ENCODE measurements at regions not wholly inside any gene's neighbourhood (a gene's known extent, or its start where the extent isn't known, plus 50 kb on each side); places are given as distances from the start of the nearest gene placed in this dataset.

- Mint-ChIP-seq H3K4me3 (peak overlapping the region; percentile 9), H3K36me3 (ENCODE audit: low read depth) (no peaks in the 10 kb centered on the region), H3K27me3 (ENCODE audit: low read depth) (no peaks in the 10 kb centered on the region), H3K9me3 (peaks cover 5% of the 10 kb centered on the region), H3K4me1 (peaks cover 30% of the 10 kb centered on the region), H3K27ac (ENCODE audit: unreplicated experiment) (peak overlapping the region; percentile 73)
- TF ChIP-seq CTCF (conservative IDR thresholded peaks at IDR 0.05) = no peak
- no peak for DNase-seq (ENCODE audit: low read depth, low spot score)
These were observed 172.6 kb upstream of the RAI14 start for GRCh38 chr5:34483442-34484033.

- no peak overlapping the region for H3K4me3 Mint-ChIP-seq
- DNase-seq (ENCODE audit: low read depth, low spot score) = no peak
- TF ChIP-seq CTCF (conservative IDR thresholded peaks at IDR 0.05) = no peak
- peak overlapping the region; percentile 10 for H3K27ac Mint-ChIP-seq (ENCODE audit: unreplicated experiment)
- H3K36me3 Mint-ChIP-seq (ENCODE audit: low read depth) = no peaks in the 10 kb centered on the region
- peaks cover 30% of the 10 kb centered on the region for H3K4me1 Mint-ChIP-seq
- H3K27me3 Mint-ChIP-seq (ENCODE audit: low read depth) = no peaks in the 10 kb centered on the region
- H3K9me3 Mint-ChIP-seq = peaks cover 5% of the 10 kb centered on the region
These were observed 171.8 kb upstream of the RAI14 start for GRCh38 chr5:34484216-34484920.

GRCh38 chr5:34485768-34486030 lies 170.4 kb upstream of the RAI14 start:
- peaks cover 5% of the 10 kb centered on the region for H3K9me3 Mint-ChIP-seq
- no peak for DNase-seq (ENCODE audit: low read depth, low spot score)
- H3K4me3 Mint-ChIP-seq = no peak overlapping the region
- no peaks in the 10 kb centered on the region for H3K36me3 Mint-ChIP-seq (ENCODE audit: low read depth)
- H3K27me3 Mint-ChIP-seq (ENCODE audit: low read depth) = no peaks in the 10 kb centered on the region
- H3K4me1 Mint-ChIP-seq = peaks cover 30% of the 10 kb centered on the region
- no peak for TF ChIP-seq CTCF (conservative IDR thresholded peaks at IDR 0.05)
- no peak overlapping the region for H3K27ac Mint-ChIP-seq (ENCODE audit: unreplicated experiment)

GRCh38 chr5:34486160-34486848 lies 169.8 kb upstream of the RAI14 start:
- Mint-ChIP-seq H3K4me3 (no peak overlapping the region), H3K4me1 (peaks cover 37% of the 10 kb centered on the region), H3K27me3 (ENCODE audit: low read depth) (no peaks in the 10 kb centered on the region), H3K27ac (ENCODE audit: unreplicated experiment) (no peak overlapping the region), H3K9me3 (peaks cover 5% of the 10 kb centered on the region), H3K36me3 (ENCODE audit: low read depth) (no peaks in the 10 kb centered on the region)
- peak; percentile 95 for TF ChIP-seq CTCF (conservative IDR thresholded peaks at IDR 0.05)
- DNase-seq (ENCODE audit: low read depth, low spot score) = peak; percentile 88

- DNase-seq (ENCODE audit: low read depth, low spot score) = no peak
- no peak overlapping the region for H3K4me3 Mint-ChIP-seq
- no peaks in the 10 kb centered on the region for H3K27me3 Mint-ChIP-seq (ENCODE audit: low read depth)
- no peaks in the 10 kb centered on the region for H3K9me3 Mint-ChIP-seq
- H3K27ac Mint-ChIP-seq (ENCODE audit: unreplicated experiment) = no peak overlapping the region
- no peaks in the 10 kb centered on the region for H3K36me3 Mint-ChIP-seq (ENCODE audit: low read depth)
- peaks cover 42% of the 10 kb centered on the region for H3K4me1 Mint-ChIP-seq
- no peak for TF ChIP-seq CTCF (conservative IDR thresholded peaks at IDR 0.05)
These were observed 169.3 kb upstream of the RAI14 start for GRCh38 chr5:34486849-34487158.

All from neural crest cell (in vitro differentiated cells).